AG10803 (cell line): ENCODE measurements at regions not wholly inside any gene's neighbourhood (a gene's known extent, or its start where the extent isn't known, plus 50 kb on each side); places are given as distances from the start of the nearest gene placed in this dataset.

Experiments
- DNase-seq: peaks from one replicate; pipeline ENCODE4 v3.0.0; 2010; ENCODE audit warnings: low read depth
- H3K4me3 ChIP-seq: 2 replicates; pipeline ENCODE4 v1.5.1; 2011; ENCODE audit warnings: mild to moderate bottlenecking, low read length, control low read depth
- TF ChIP-seq, protein P1 (sequence below): conservative IDR thresholded peaks from 2 replicates; pipeline ENCODE4 v1.5.1; 2011; ENCODE audit warnings: mild to moderate bottlenecking, low read length, control low read depth, inconsistent platforms

DNA sequence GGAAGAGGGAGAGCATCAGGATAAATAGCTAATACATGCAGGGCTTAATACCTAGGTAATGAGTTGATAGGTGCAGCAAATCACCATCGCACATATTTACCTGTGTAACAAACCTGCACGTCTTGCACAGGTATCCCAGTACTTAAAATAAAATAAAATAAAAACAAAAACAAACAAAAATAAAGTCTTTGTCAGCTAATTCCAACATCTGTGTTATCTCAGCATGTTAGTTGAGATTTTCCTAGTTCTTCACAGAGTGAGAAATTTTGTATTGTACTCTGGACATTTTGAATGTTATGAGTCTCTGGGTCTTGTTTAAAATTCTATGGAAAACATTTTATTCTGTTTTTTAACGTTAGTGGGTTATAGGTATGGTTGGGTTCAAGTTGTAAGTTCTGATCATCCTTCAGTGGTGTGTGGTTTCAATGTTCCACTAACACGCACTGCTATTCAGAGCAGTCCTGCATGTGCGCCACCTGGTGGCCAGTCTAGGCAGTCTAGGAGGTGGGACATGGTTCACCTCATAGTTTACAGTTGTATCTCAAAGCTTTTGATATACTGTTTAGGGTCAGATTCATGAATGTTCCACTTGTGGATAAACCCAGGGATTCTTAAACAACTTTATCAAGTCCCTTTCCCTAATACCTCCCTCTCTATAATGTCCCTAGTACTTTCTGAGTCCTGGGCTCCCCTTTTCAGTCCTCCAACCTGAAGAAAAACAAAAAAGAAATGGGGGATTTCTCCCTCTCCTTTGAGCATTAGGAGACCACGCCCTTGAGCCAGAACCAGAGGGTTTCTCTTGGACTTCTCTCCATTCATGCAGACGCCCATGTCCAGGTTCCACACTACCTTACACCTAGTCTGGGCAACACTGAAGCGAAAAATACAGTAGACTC, 213.4 kb upstream of the GATA6 start:
- H3K4me3 ChIP-seq = no peak overlapping the region
- TF ChIP-seq, protein P1, sequence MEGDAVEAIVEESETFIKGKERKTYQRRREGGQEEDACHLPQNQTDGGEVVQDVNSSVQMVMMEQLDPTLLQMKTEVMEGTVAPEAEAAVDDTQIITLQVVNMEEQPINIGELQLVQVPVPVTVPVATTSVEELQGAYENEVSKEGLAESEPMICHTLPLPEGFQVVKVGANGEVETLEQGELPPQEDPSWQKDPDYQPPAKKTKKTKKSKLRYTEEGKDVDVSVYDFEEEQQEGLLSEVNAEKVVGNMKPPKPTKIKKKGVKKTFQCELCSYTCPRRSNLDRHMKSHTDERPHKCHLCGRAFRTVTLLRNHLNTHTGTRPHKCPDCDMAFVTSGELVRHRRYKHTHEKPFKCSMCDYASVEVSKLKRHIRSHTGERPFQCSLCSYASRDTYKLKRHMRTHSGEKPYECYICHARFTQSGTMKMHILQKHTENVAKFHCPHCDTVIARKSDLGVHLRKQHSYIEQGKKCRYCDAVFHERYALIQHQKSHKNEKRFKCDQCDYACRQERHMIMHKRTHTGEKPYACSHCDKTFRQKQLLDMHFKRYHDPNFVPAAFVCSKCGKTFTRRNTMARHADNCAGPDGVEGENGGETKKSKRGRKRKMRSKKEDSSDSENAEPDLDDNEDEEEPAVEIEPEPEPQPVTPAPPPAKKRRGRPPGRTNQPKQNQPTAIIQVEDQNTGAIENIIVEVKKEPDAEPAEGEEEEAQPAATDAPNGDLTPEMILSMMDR = peak; percentile 99
- peak; percentile 58 for DNase-seq

DNA sequence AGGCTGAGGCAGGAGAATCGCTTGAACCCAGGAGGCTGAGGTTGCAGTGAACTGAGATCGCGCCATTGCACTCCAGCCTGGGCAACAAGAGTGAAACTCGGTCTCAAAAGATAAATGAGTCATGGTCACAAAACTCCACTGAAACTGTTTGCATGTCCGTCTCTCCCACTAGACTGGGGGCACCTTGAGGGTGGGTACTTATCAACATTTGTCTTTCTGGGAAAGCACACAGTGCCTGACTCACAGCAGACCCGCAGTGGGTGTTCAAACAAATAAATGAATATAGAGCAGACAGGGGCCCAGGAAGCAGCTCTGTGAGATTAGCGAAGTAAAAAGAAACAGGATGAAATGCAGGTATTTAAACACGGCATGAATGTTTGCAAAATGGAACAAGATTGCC, 211.1 kb upstream of the GATA6 start:
- DNase-seq = no peak

DNA sequence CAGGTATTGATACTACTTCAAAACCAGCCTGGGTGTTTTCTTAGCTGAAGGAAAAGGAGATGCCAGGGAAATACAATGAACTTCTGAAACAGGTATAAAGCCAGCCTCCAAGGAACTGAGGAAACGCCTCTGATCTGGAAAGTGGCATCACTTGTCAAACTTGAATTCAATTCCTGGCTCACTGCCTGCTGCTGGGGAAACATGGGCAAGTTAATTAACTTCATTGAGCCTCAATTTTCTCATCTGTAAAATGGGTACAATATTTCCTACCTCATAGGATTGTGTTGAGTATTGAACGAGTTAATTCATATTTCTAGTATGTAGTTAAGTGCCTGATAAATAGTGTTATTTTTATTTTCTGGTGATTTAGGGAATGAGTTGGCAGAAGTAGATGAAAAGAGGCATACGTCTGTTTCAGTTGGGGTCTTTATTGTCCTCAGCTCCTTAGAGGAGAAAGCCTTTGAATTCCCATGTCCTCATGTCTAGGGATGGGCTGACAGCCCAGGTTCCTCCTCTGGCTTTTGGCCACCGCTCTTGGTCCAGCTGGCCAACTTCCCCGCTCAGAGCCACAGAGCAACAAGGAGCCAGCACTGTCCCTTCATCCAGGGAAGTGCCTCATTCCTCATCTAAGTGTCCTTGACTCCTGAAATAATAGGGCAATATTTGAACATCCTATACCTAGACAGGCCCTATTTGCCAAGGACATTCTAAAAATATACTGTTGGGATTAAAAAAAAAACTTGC, 210.5 kb upstream of the GATA6 start:
- TF ChIP-seq, protein P1 = no peak
- no peak overlapping the region for H3K4me3 ChIP-seq
- DNase-seq = no peak

More for the DNA sequence above, 211.1 kb upstream of the GATA6 start:
- TF ChIP-seq, protein P1 = no peak
- H3K4me3 ChIP-seq = no peak overlapping the region

DNA sequence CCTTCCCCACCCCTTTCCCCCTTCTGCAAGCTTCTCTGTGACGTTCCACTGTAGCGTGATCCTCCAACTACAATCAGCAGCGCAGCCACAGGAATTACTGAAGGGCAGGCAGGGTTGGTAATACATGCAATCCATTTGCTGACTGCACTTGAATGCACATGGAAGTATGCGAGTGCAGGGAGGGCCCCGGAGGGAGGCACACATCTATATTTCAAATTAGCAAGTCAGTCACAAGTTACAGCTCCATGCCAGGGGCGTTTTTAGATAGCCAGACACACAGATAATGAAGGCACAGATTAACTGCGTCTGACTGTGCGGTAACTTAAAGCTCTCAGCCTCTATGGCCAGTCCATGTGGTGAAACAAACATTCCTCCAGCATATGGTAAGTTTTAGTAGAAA, 209.2 kb upstream of the GATA6 start:
- H3K4me3 ChIP-seq = no peak overlapping the region
- TF ChIP-seq, protein P1 = no peak
- peak; percentile 44 for DNase-seq

DNA sequence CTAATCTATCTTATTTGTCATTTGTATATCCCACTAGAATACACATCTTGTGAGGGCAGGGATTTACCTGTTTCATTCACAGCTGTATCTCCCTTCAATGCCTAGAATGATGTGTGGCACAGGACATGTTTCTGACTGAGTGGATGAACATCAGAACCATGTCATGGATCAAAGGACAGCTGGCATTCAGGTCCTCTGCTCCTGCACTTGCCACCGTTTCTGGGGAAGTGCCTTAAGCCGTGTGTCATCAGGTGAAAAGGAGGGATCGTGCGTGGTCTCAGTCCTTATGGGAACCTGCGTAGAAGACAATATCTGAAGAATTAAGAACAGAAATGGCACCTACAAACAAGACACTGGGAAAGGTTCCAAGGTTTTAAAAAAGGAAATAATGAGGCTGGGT, 206.1 kb upstream of the GATA6 start:
- no peak overlapping the region for H3K4me3 ChIP-seq
- no peak for DNase-seq
- TF ChIP-seq, protein P1 = no peak

DNA sequence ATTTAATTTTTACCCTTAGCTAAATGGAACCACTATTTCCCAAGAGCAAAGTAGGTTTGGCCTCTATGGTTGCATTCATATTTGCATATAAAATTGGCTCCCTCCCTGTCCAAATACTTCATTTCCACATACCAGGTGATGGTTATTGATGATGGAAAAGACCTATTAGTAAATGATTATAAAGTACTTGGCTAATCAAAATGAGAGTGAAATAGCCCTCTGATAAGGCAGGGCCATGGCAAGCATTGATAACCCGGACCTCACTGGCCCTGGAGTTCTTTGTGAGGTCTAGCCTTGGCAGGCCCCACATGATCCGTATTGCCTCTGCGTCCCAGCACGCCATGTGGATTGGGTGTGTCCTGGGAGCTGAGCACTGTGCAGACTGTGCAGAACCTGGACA, 201.1 kb upstream of the GATA6 start:
- TF ChIP-seq, protein P1 = no peak
- no peak for DNase-seq
- no peak overlapping the region for H3K4me3 ChIP-seq
